Stimulated activated CD4-positive, alpha-beta T cell treated with anti-CD3 and anti-CD28 coated beads, Interleukin-2, amount 100 ng/mL, for 48 hours (primary cell): ENCODE measurements at regions not wholly inside any gene's neighbourhood (a gene's known extent, or its start where the extent isn't known, plus 50 kb on each side); places are given as distances from the start of the nearest gene placed in this dataset.
"Not testable (repeated sequence)": the region's sequence is repeated elsewhere in the genome, so short reads cannot be mapped to it uniquely, and the experiment has no call there.

Experiments used
- DNase-seq, 2 donors: peaks; one replicate each; pipeline ENCODE4 v3.0.0-alpha.2; 2020

GRCh38 chr2:242031481-242032019 is 162.0 kb downstream of the RTP5 start:
- DNase-seq, result peak in 1 of 2 donors; percentile 7

GRCh38 chr2:242032780-242033656 is 163.5 kb downstream of the RTP5 start:
- no peak for DNase-seq

- DNase-seq, result no peak
These were observed 164.6 kb downstream of the RTP5 start for GRCh38 chr2:242034138-242034537.

- no peak for DNase-seq
These were observed 165.7 kb downstream of the RTP5 start for GRCh38 chr2:242034996-242035814.

GRCh38 chr2:242035858-242036652 is 166.5 kb downstream of the RTP5 start:
- no peak for DNase-seq

- no peak for DNase-seq
These were observed 167.1 kb downstream of the RTP5 start for GRCh38 chr2:242036653-242036950.

- DNase-seq, result no peak
These were observed 168.8 kb downstream of the RTP5 start for GRCh38 chr2:242038166-242038927.

- no peak for DNase-seq
These were observed 169.4 kb downstream of the RTP5 start for GRCh38 chr2:242038928-242039341.

GRCh38 chr2:242040303-242040655 is 170.8 kb downstream of the RTP5 start:
- no peak for DNase-seq

- no peak for DNase-seq
These were observed 171.2 kb downstream of the RTP5 start for GRCh38 chr2:242040681-242041080.

GRCh38 chr2:242041816-242042215 is 172.3 kb downstream of the RTP5 start:
- no peak for DNase-seq

- no peak for DNase-seq
These were observed 174.2 kb downstream of the RTP5 start for GRCh38 chr2:242043538-242044312.

- no peak for DNase-seq
These were observed 174.7 kb downstream of the RTP5 start for GRCh38 chr2:242044313-242044590.

- not testable (repeated sequence) for DNase-seq
These were observed 176.1 kb downstream of the RTP5 start for GRCh38 chr2:242045596-242046144.

- DNase-seq, result no peak
These were observed 176.8 kb downstream of the RTP5 start for GRCh38 chr2:242046206-242046826.

GRCh38 chr2:242047963-242048362 is 178.4 kb downstream of the RTP5 start:
- DNase-seq, result no peak

GRCh38 chr2:242048479-242048878 is 178.9 kb downstream of the RTP5 start:
- DNase-seq, result no peak

GRCh38 chr2:242049492-242049891 is 180.0 kb downstream of the RTP5 start:
- not testable (repeated sequence) for DNase-seq

GRCh38 chr2:242051463-242051862 is 181.9 kb downstream of the RTP5 start:
- no peak for DNase-seq

- no peak for DNase-seq
These were observed 182.9 kb downstream of the RTP5 start for GRCh38 chr2:242052421-242052820.

- no peak for DNase-seq
These were observed 184.4 kb downstream of the RTP5 start for GRCh38 chr2:242053921-242054320.
